ENCODE measurements at regions not wholly inside any gene's neighbourhood (a gene's known extent, or its start where the extent isn't known, plus 50 kb on each side); places are given as distances from the start of the nearest gene placed in this dataset.

GRCh38 chr10:81009296-81009695 lies 471.6 kb downstream of the SH2D4B start:
- no peak for TF ChIP-seq CTCF (IDR thresholded peaks at IDR 0.05; ENCODE audit: insufficient read depth, low read depth, low read length)
- TF ChIP-seq EZH2 (IDR thresholded peaks at IDR 0.05; ENCODE audit: insufficient read depth, low read length), result no peak

Data from astrocyte (in vitro differentiated cells and primary cell).